K562 (cell line): ENCODE measurements at regions not wholly inside any gene's neighbourhood (a gene's known extent, or its start where the extent isn't known, plus 50 kb on each side); places are given as distances from the start of the nearest gene placed in this dataset.

Experiments used
- ATAC-seq: fragments of 200-7000 bp; cut with Tn5 transposase; 3 replicates; pipeline ENCODE4 v1.9.1; 2020; ENCODE audit warnings: moderate library complexity
- BruUV-seq: library from RNA; stranded (reverse); fragments of 400-500 nt; replicated peaks from 2 replicates; lab custom pipeline; 2021; lab: Mats Ljungman, UMichigan
- CTCF ChIA-PET: fragments of 300-600 bp; formaldehyde crosslinking; extraction: SDS; loops from one replicate; lab custom pipeline; 2021; ENCODE audit warnings: low intra/inter-chr PET ratio; lab: Yijun Ruan, JAX
- POLR2A ChIA-PET: fragments of 300-600, 350-650 bp; sonication (Branson Sonifier 250); formaldehyde crosslinking; extraction: SDS; loops from one replicate; lab custom pipeline; 2021; ENCODE audit warnings: antibody characterized with exemption, inconsistent platforms; lab: Yijun Ruan, JAX
- DNase-seq, 4 experiments: peaks; one replicate each; pipeline versions ENCODE4 v3.0.0 to v3.0.0-alpha.2; 2011 to 2018; ENCODE audit warnings: low spot score in 3 of 4, mixed read lengths in 3 of 4; ENCODE audit errors: extremely low read depth in 1 of 4
- FAIRE-seq: peaks from 2 replicates; lab custom pipeline; 2011; peaks lifted over from hg19 to GRCh38; lab: Jason Lieb, UNC
- H2AFZ ChIP-seq: 2 replicates; pipeline ENCODE4 v1.6.0; 2011; ENCODE audit warnings: low read depth, low read length, control low read depth, inconsistent platforms
- H3K27ac ChIP-seq: fragments of 200-600 bp; 3 replicates; pipeline ENCODE4 v1.8.0; 2011; ENCODE audit warnings: low read depth, mild to moderate bottlenecking, control low read depth, inconsistent platforms, low read length, moderate library complexity, mixed read lengths; ENCODE audit errors: extremely low read depth
- H3K27me3 ChIP-seq, 2 experiments: fragments of 300-600 bp in 1 of 2; 2 replicates in 1 of 2; 3 replicates in 1 of 2; pipeline versions ENCODE4 v1.6.0 to v1.8.0; 2011; ENCODE audit warnings: inconsistent platforms in 2 of 2, low read length in 2 of 2, mild to moderate bottlenecking in 1 of 2, mixed read lengths in 1 of 2, moderate library complexity in 1 of 2; ENCODE audit not compliant: control insufficient read depth in 2 of 2, insufficient read depth in 2 of 2
- H3K36me3 ChIP-seq: fragments of 300-600 bp; 3 replicates; pipeline ENCODE4 v1.8.0; 2011; ENCODE audit warnings: mild to moderate bottlenecking, low read length, inconsistent platforms; ENCODE audit not compliant: control insufficient read depth, insufficient read depth
- H3K4me1 ChIP-seq, 2 experiments: fragments of 200-600 bp in 1 of 2; replicated peaks in 1 of 2; 2 replicates in 1 of 2; 3 replicates in 1 of 2; pipeline versions ENCODE4 v1.5.1 to v1.8.0; 2011; ENCODE audit warnings: inconsistent platforms in 2 of 2, low read length in 2 of 2, mild to moderate bottlenecking in 1 of 2, mixed read lengths in 1 of 2, moderate library complexity in 1 of 2; ENCODE audit not compliant: control insufficient read depth in 2 of 2, insufficient read depth in 2 of 2
- H3K4me2 ChIP-seq: 2 replicates; pipeline ENCODE4 v1.6.1; 2011; ENCODE audit warnings: low read length, control low read depth, inconsistent platforms, mixed read lengths; ENCODE audit not compliant: insufficient read depth
- H3K4me3 ChIP-seq: fragments of 200-600 bp; sonication (generic), shearing (Covaris generic); 2 replicates; pipeline ENCODE4 v1.5.1; 2016; ENCODE audit warnings: control low read depth, inconsistent platforms
- H3K79me2 ChIP-seq: fragments of 200-600 bp; 3 replicates; pipeline ENCODE4 v1.8.0; 2011; ENCODE audit warnings: low read length, inconsistent platforms; ENCODE audit not compliant: control insufficient read depth, insufficient read depth
- H3K9ac ChIP-seq, 2 experiments: 2 replicates each; pipeline versions ENCODE4 v1.6.0 to v1.6.1; 2011; ENCODE audit warnings: low read depth in 2 of 2, low read length in 2 of 2, control low read depth in 1 of 2, inconsistent platforms in 1 of 2, mild to moderate bottlenecking in 1 of 2, mixed read lengths in 1 of 2; ENCODE audit not compliant: insufficient read depth in 1 of 2
- H3K9me1 ChIP-seq: one replicate; pipeline ENCODE4 v1.6.0; 2011; ENCODE audit warnings: inconsistent platforms, mild to moderate bottlenecking, low read length, moderate library complexity; ENCODE audit not compliant: control insufficient read depth, insufficient read depth
- H3K9me3 ChIP-seq: replicated peaks from 2 replicates; pipeline ENCODE4 v1.5.1; 2011; ENCODE audit warnings: low read depth, low read length, inconsistent platforms; ENCODE audit not compliant: control insufficient read depth, insufficient read depth
- H4K20me1 ChIP-seq: replicated peaks from 2 replicates; pipeline ENCODE4 v1.6.1; 2011; ENCODE audit warnings: low read length, inconsistent platforms, mixed read lengths; ENCODE audit not compliant: control insufficient read depth, insufficient read depth
- CBFA2T3 ChIP-seq: fragments of 450-650 bp; IDR thresholded peaks from 2 replicates; pipeline ENCODE4 v1.6.1; 2017
- FUS ChIP-seq: fragments of 200-400 bp; formaldehyde crosslinking; optimal IDR thresholded peaks from 2 replicates; pipeline ENCODE3; 2017; ENCODE audit warnings: low read depth, low read length
- HDAC2 ChIP-seq: fragments of 450-650 bp; IDR thresholded peaks from 2 replicates; pipeline ENCODE4 v1.6.1; 2016; ENCODE audit warnings: mild to moderate bottlenecking
- HEY1 ChIP-seq: fragments of 250-450 bp; sonication (Bioruptor Pico); IDR thresholded peaks from 2 replicates; pipeline ENCODE4 v1.5.0; 2020; ENCODE audit warnings: mild to moderate bottlenecking, moderate library complexity, borderline replicate concordance
- MED1 ChIP-seq: sonication (generic); formaldehyde crosslinking; IDR thresholded peaks from 2 replicates; pipeline ENCODE4 v1.8.1; 2023; ENCODE audit warnings: missing genetic modification reagents, borderline replicate concordance
- RBM25 ChIP-seq: fragments of 200-400 bp; formaldehyde crosslinking; IDR thresholded peaks from 2 replicates; pipeline ENCODE4 v1.6.1; 2018; ENCODE audit warnings: low read length, low read depth, moderate library complexity; ENCODE audit not compliant: severe bottlenecking
- SIRT6 ChIP-seq: IDR thresholded peaks from one replicate; pipeline ENCODE4 v1.6.1; 2012; ENCODE audit warnings: low read depth, mild to moderate bottlenecking, control low read depth, inconsistent platforms, low read length, moderate library complexity
- SLC30A9 ChIP-seq: fragments of 250-450 bp; sonication (Bioruptor Pico); IDR thresholded peaks from 2 replicates; pipeline ENCODE4 v1.8.0; 2022; ENCODE audit warnings: mild to moderate bottlenecking, moderate library complexity
- SPI1 ChIP-seq: IDR thresholded peaks from 2 replicates; pipeline ENCODE4 v1.6.1; 2011; ENCODE audit warnings: low read depth, low read length, control low read depth, borderline replicate concordance
- SRF ChIP-seq, 2 experiments: fragments of 250-450, 450-650 bp in 1 of 2; sonication (Bioruptor Pico) in 1 of 2; sonication (generic) in 1 of 2; formaldehyde crosslinking; IDR thresholded peaks; 2 replicates each; pipeline versions ENCODE4 v1.5.0 to v1.5.1; 2020 to 2022; ENCODE audit warnings: mild to moderate bottlenecking in 1 of 2, missing genetic modification reagents in 1 of 2
- U2AF1 ChIP-seq: fragments of 200-400 bp; formaldehyde crosslinking; optimal IDR thresholded peaks from 2 replicates; pipeline ENCODE3; 2017; ENCODE audit warnings: mild to moderate bottlenecking, low read depth, low read length, moderate library complexity
- ZMIZ1 ChIP-seq, 2 experiments: fragments of 150-350 bp in 1 of 2; IDR thresholded peaks; 2 replicates each; pipeline ENCODE4 v1.6.1; 2012 to 2016; ENCODE audit warnings: low read depth in 2 of 2, low read length in 2 of 2, mild to moderate bottlenecking in 1 of 2, moderate library complexity in 1 of 2
- ZNF668 ChIP-seq: fragments of 250-450 bp; sonication (Bioruptor Pico); IDR thresholded peaks from 2 replicates; pipeline ENCODE4 v1.8.0; 2022; ENCODE audit warnings: mild to moderate bottlenecking, inconsistent platforms
- ZZZ3 ChIP-seq: fragments of 450-650 bp; IDR thresholded peaks from 2 replicates; pipeline ENCODE4 v1.6.1; 2016; ENCODE audit warnings: antibody characterized with exemption, mild to moderate bottlenecking, moderate library complexity
- WGBS: fragments of 100-300 bp; shearing (Covaris generic); methylation state at CpG from one replicate; pipeline ENCODE4 v1.1.6; 2016; ENCODE audit warnings: low coverage, mixed read lengths; ENCODE audit not compliant: insufficient coverage; ENCODE audit errors: missing lambda C conversion rate; 5-methylcytosine and 5-hydroxymethylcytosine counted together
- in situ Hi-C: fragments of 300-500 bp; cut with MboI; formaldehyde crosslinking; loops from 4 replicates; pipeline ENCODE4 v1.15.0; 2018; ENCODE audit warnings: inconsistent platforms, mixed read lengths
- intact Hi-C: fragments of 100-400 bp; cut with micrococcal nuclease; formaldehyde crosslinking; loops from 2 replicates; pipeline ENCODE4 v1.14.2; 2022
- TF ChIP-seq, protein P1 (sequence below): IDR thresholded peaks from 3 replicates; pipeline ENCODE4 v1.6.1; 2011; ENCODE audit warnings: borderline replicate concordance, mild to moderate bottlenecking, moderate library complexity; ENCODE audit not compliant: insufficient read length; ENCODE audit errors: extremely low read depth

DNA sequence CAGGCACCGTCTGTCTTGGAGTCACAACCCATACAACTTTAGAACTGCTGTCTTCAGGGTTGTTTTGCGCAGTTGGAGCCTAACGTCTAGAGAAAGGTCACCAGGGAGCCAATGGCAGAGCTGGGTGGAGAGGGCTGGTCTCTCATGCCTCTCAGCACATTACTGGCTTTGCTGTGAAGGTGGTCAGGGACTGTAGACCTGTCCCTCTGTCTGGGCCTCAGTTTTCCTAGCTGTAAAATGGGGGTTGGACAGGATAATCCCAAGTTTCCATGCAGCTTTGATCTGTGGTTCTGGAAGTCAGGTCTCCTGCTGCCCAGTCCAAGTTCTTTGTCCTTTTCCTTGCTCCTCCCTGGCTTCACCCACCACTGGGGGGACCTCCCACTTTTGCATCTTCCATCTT is 52.2 kb upstream of the EPB41L1 start (continued):
- TF ChIP-seq SLC30A9 (CRISPR knock-in tag) (no peak), MED1 (no peak), RBM25 (peak; percentile 90), ZMIZ1 (IDR thresholded peaks at IDR 0.05; ENCODE audit: low read depth in 2 of 2, low read length in 2 of 2) (no peak), HDAC2 (0 out of 2 replicates have a peak, but pooled peaks have one; percentile 12), HEY1 (CRISPR knock-in tag) (no peak)

GRCh38 chr20:36102809-36103596 is 51.5 kb upstream of the EPB41L1 start:
- Histone ChIP-seq H3K9me1 (no peaks in the 10 kb centered on the region), H3K79me2 (no peaks in the 10 kb centered on the region), H3K27ac (no peak overlapping the region), H3K9me3 (no peaks in the 10 kb centered on the region), H3K9ac (no peak overlapping the region), H3K4me1 (peaks cover 11 to 16% of the 10 kb centered on the region in 2 experiments; a peak in 4 of 5 replicates), H2AFZ (no peak overlapping the region), H3K4me2 (no peak overlapping the region), H3K4me3 (no peak overlapping the region), H3K36me3 (no peaks in the 10 kb centered on the region), H3K27me3 (no peaks in the 10 kb centered on the region), H4K20me1 (no peaks in the 10 kb centered on the region; the same call in 1 of the 2 replicates)
- ATAC-seq (peak; percentile 17; the same call in 1 of the 3 replicates), FAIRE-seq (peak; percentile 37), DNase-seq (no peak)
- POLR2A ChIA-PET: interaction anchor here (0.6 to 2.1 kb wide), 5 partner anchors 11 to 572 kb away, joined by 3 to 7 read pairs (median 3); no protein-coding TSS in a partner anchor
- no TSS peak for BruUV-seq
- in situ Hi-C loops: no loop called here
- no peak for TF ChIP-seq CBFA2T3
- TF ChIP-seq, protein P1, sequence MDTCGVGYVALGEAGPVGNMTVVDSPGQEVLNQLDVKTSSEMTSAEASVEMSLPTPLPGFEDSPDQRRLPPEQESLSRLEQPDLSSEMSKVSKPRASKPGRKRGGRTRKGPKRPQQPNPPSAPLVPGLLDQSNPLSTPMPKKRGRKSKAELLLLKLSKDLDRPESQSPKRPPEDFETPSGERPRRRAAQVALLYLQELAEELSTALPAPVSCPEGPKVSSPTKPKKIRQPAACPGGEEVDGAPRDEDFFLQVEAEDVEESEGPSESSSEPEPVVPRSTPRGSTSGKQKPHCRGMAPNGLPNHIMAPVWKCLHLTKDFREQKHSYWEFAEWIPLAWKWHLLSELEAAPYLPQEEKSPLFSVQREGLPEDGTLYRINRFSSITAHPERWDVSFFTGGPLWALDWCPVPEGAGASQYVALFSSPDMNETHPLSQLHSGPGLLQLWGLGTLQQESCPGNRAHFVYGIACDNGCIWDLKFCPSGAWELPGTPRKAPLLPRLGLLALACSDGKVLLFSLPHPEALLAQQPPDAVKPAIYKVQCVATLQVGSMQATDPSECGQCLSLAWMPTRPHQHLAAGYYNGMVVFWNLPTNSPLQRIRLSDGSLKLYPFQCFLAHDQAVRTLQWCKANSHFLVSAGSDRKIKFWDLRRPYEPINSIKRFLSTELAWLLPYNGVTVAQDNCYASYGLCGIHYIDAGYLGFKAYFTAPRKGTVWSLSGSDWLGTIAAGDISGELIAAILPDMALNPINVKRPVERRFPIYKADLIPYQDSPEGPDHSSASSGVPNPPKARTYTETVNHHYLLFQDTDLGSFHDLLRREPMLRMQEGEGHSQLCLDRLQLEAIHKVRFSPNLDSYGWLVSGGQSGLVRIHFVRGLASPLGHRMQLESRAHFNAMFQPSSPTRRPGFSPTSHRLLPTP: no peak
- no peak for TF ChIP-seq SIRT6
- no peak for TF ChIP-seq FUS
- TF ChIP-seq SRF (CRISPR knock-in tag; IDR thresholded peaks at IDR 0.05): peak in 1 of 2 experiments; percentile 68; a peak in 1 of 4 replicates
- TF ChIP-seq SPI1: peak; percentile 61; the same call in 1 of the 2 replicates
- TF ChIP-seq ZZZ3: no peak
- TF ChIP-seq U2AF1: no peak
- no peak for TF ChIP-seq ZNF668 (CRISPR knock-in tag)
- CTCF ChIA-PET: no interaction called here
- 36% methylated on average over 4 of the region's 4 CpGs for WGBS
- intact Hi-C loops: no loop called here
